IMR-90 (cell line): ENCODE measurements at regions not wholly inside any gene's neighbourhood (a gene's known extent, or its start where the extent isn't known, plus 50 kb on each side); places are given as distances from the start of the nearest gene placed in this dataset.

Experiments
- ATAC-seq: fragments of 200-7000 bp; cut with Tn5 transposase; 2 replicates; pipeline ENCODE4 v1.9.1; 2020; ENCODE audit warnings: low read depth, mild to moderate bottlenecking, moderate library complexity
- BruUV-seq: library from RNA; stranded (reverse); fragments of 400-500 nt; replicated peaks from 2 replicates; lab custom pipeline; 2021; lab: Mats Ljungman, UMichigan
- CTCF ChIA-PET: fragments of 300-600 bp; formaldehyde crosslinking; extraction: SDS; loops from one replicate; lab custom pipeline; 2021; ENCODE audit warnings: antibody characterized with exemption; lab: Yijun Ruan, JAX
- POLR2A ChIA-PET: fragments of 300-600 bp; sonication (Branson Sonifier 250); formaldehyde crosslinking; loops from one replicate; lab custom pipeline; 2022; ENCODE audit warnings: antibody characterized with exemption; ENCODE audit not compliant: unreplicated experiment; lab: Charles Lee
- DNase-seq: peaks from one replicate; pipeline ENCODE4 v3.0.0; 2013
- H2AFZ ChIP-seq: replicated peaks from 2 replicates; pipeline ENCODE3; 2013; ENCODE audit warnings: low read length, mild to moderate bottlenecking; ENCODE audit not compliant: poor library complexity
- H2AK5ac ChIP-seq: 2 replicates; pipeline ENCODE4 v1.6.1; 2013; ENCODE audit warnings: low read depth, low read length, inconsistent platforms
- H2AK9ac ChIP-seq: replicated peaks from 2 replicates; pipeline ENCODE3; 2013; ENCODE audit warnings: mild to moderate bottlenecking, low read depth, low read length, moderate library complexity; ENCODE audit not compliant: poor library complexity
- H2BK120ac ChIP-seq: 2 replicates; pipeline ENCODE4 v1.6.1; 2013; ENCODE audit warnings: low read depth, low read length, inconsistent platforms
- H2BK15ac ChIP-seq: 3 replicates; pipeline ENCODE4 v1.6.1; 2013; ENCODE audit warnings: low read depth, low read length, inconsistent platforms
- H2BK20ac ChIP-seq: 2 replicates; pipeline ENCODE4 v1.6.1; 2013; ENCODE audit warnings: low read depth, mild to moderate bottlenecking, inconsistent platforms, low read length, moderate library complexity
- H2BK5ac ChIP-seq: 2 replicates; pipeline ENCODE4 v1.6.1; 2013; ENCODE audit warnings: mild to moderate bottlenecking, low read depth, low read length, inconsistent platforms; ENCODE audit not compliant: poor library complexity, severe bottlenecking
- H3K14ac ChIP-seq: replicated peaks from 2 replicates; pipeline ENCODE4 v1.6.1; 2013; ENCODE audit warnings: low read depth, low read length, inconsistent platforms
- H3K18ac ChIP-seq: 2 replicates; pipeline ENCODE4 v1.6.1; 2013; ENCODE audit warnings: low read depth, low read length, control low read depth
- H3K23ac ChIP-seq: 2 replicates; pipeline ENCODE4 v1.6.1; 2013; ENCODE audit warnings: low read depth, low read length, inconsistent platforms
- H3K27ac ChIP-seq: 2 replicates; pipeline ENCODE4 v1.5.1; 2013; ENCODE audit warnings: mild to moderate bottlenecking, control low read depth, low read length; ENCODE audit not compliant: insufficient read depth
- H3K27me3 ChIP-seq: 2 replicates; pipeline ENCODE4 v1.6.1; 2013; ENCODE audit warnings: low read length; ENCODE audit not compliant: control insufficient read depth, insufficient read depth
- H3K36me3 ChIP-seq: 2 replicates; pipeline ENCODE4 v1.6.1; 2013; ENCODE audit warnings: low read length, mixed read lengths; ENCODE audit not compliant: control insufficient read depth, insufficient read depth
- H3K4ac ChIP-seq: 2 replicates; pipeline ENCODE4 v1.6.1; 2013; ENCODE audit warnings: low read depth, low read length, inconsistent platforms
- H3K4me1 ChIP-seq: 2 replicates; pipeline ENCODE4 v1.6.1; 2013; ENCODE audit warnings: low read length, mixed read lengths; ENCODE audit not compliant: control insufficient read depth, insufficient read depth
- H3K4me2 ChIP-seq: 2 replicates; pipeline ENCODE4 v1.6.1; 2013; ENCODE audit warnings: low read depth, mild to moderate bottlenecking, control low read depth, low read length, moderate library complexity
- H3K4me3 ChIP-seq: 2 replicates; pipeline ENCODE4 v1.5.1; 2013; ENCODE audit warnings: low read depth, mild to moderate bottlenecking, control low read depth, low read length, moderate library complexity; ENCODE audit not compliant: insufficient read depth
- H3K56ac ChIP-seq: 2 replicates; pipeline ENCODE4 v1.6.1; 2013; ENCODE audit warnings: low read length, inconsistent platforms; ENCODE audit not compliant: insufficient read depth; ENCODE audit errors: extremely low read depth
- H3K79me1 ChIP-seq, 2 experiments: 2 replicates each; pipeline ENCODE4 v1.6.1; 2013; ENCODE audit warnings: low read length in 2 of 2, inconsistent platforms in 1 of 2, low read depth in 1 of 2
- H3K9ac ChIP-seq: 2 replicates; pipeline ENCODE4 v1.6.1; 2013; ENCODE audit warnings: low read depth, low read length, control low read depth
- H3K9me1 ChIP-seq: 2 replicates; pipeline ENCODE4 v1.6.1; 2013; ENCODE audit warnings: low read length, inconsistent platforms; ENCODE audit not compliant: insufficient read depth
- H3K9me3 ChIP-seq: 2 replicates; pipeline ENCODE4 v1.6.1; 2013; ENCODE audit warnings: low read length; ENCODE audit not compliant: control insufficient read depth, insufficient read depth
- H4K20me1 ChIP-seq: 2 replicates; pipeline ENCODE4 v1.6.1; 2013; ENCODE audit warnings: low read length, inconsistent platforms; ENCODE audit not compliant: insufficient read depth
- H4K5ac ChIP-seq: 2 replicates; pipeline ENCODE4 v1.6.1; 2013; ENCODE audit warnings: mild to moderate bottlenecking, low read depth, low read length, control low read depth
- H4K8ac ChIP-seq, 2 experiments: 2 replicates each; pipeline ENCODE4 v1.6.1; 2013; ENCODE audit warnings: low read depth in 2 of 2, low read length in 2 of 2, control low read depth in 1 of 2, inconsistent platforms in 1 of 2
- H4K91ac ChIP-seq: 2 replicates; pipeline ENCODE4 v1.6.1; 2013; ENCODE audit warnings: low read depth, low read length, inconsistent platforms; ENCODE audit not compliant: insufficient read depth
- CEBPB ChIP-seq: IDR thresholded peaks from 2 replicates; pipeline ENCODE4 v1.6.1; 2012; ENCODE audit warnings: low read depth, low read length, improper control_type of control experiment
- CHD1 ChIP-seq: IDR thresholded peaks from 2 replicates; pipeline ENCODE4 v1.6.1; 2012; ENCODE audit warnings: low read depth, low read length, improper control_type of control experiment
- FOS ChIP-seq: fragments of 150-350 bp; IDR thresholded peaks from 2 replicates; pipeline ENCODE4 v1.6.1; 2016; ENCODE audit warnings: low read depth, low read length
- MAFK ChIP-seq: IDR thresholded peaks from 2 replicates; pipeline ENCODE4 v1.6.1; 2012; ENCODE audit warnings: low read depth, low read length, improper control_type of control experiment
- MAZ ChIP-seq: IDR thresholded peaks from 2 replicates; pipeline ENCODE4 v1.6.1; 2012; ENCODE audit warnings: low read depth, mild to moderate bottlenecking, low read length, improper control_type of control experiment, moderate library complexity, borderline replicate concordance
- MXI1 ChIP-seq: IDR thresholded peaks from 2 replicates; pipeline ENCODE4 v1.6.1; 2012; ENCODE audit warnings: low read depth, mild to moderate bottlenecking, low read length, moderate library complexity, borderline replicate concordance
- NFE2L2 ChIP-seq: fragments of 150-350 bp; IDR thresholded peaks from 2 replicates; pipeline ENCODE4 v1.6.1; 2016; ENCODE audit warnings: low read depth, mild to moderate bottlenecking, low read length
- POLR2A ChIP-seq: IDR thresholded peaks from 2 replicates; pipeline ENCODE4 v1.6.1; 2012; ENCODE audit warnings: mild to moderate bottlenecking, low read depth, low read length
- RAD21 ChIP-seq: IDR thresholded peaks from 2 replicates; pipeline ENCODE4 v1.6.1; 2012; ENCODE audit warnings: low read length, improper control_type of control experiment
- RCOR1 ChIP-seq: IDR thresholded peaks from 2 replicates; pipeline ENCODE4 v1.6.1; 2012; ENCODE audit warnings: mild to moderate bottlenecking, low read length, improper control_type of control experiment; ENCODE audit not compliant: insufficient replicate concordance
- SMC3 ChIP-seq: fragments of 150-350 bp; IDR thresholded peaks from 2 replicates; pipeline ENCODE4 v1.6.1; 2016; ENCODE audit warnings: low read depth, mild to moderate bottlenecking, antibody characterized with exemption, low read length, moderate library complexity
- USF2 ChIP-seq: fragments of 150-350 bp; IDR thresholded peaks from 2 replicates; pipeline ENCODE4 v1.6.1; 2017; ENCODE audit warnings: mild to moderate bottlenecking, antibody characterized with exemption, low read length, low read depth
- WGBS, 2 experiments: methylation state at CpG; one replicate each; pipeline versions ENCODE4 v1.1.5 to v1.1.7; 2013; ENCODE audit warnings: missing lambda C conversion rate in 2 of 2; ENCODE audit not compliant: insufficient read length in 1 of 2; ENCODE audit errors: extremely low coverage in 2 of 2; 5-methylcytosine and 5-hydroxymethylcytosine counted together
- dilution Hi-C: fragments of 300-500 bp; cut with HindIII; formaldehyde crosslinking; loops from one replicate; pipeline ENCODE4 v1.14.3; 2018; ENCODE audit warnings: low sequenced_read_pairs; ENCODE audit not compliant: unreplicated experiment
- in situ Hi-C: fragments of 300-500 bp; cut with MboI; formaldehyde crosslinking; loops from 3 replicates; pipeline ENCODE4 v1.14.3; 2019; ENCODE audit warnings: low sequenced_read_pairs, inconsistent platforms, mixed read lengths
- intact Hi-C: fragments of 100-400 bp; cut with micrococcal nuclease; formaldehyde crosslinking; loops from 2 replicates; pipeline ENCODE4 v1.10.0; 2022
- TF ChIP-seq, protein P1 (sequence below): fragments of 150-350 bp; IDR thresholded peaks from 2 replicates; pipeline ENCODE4 v1.6.1; 2016; ENCODE audit warnings: low read depth, mild to moderate bottlenecking, low read length, moderate library complexity, borderline replicate concordance
- TF ChIP-seq, protein P2 (sequence below): conservative IDR thresholded peaks from 2 replicates; pipeline ENCODE4 v1.5.1; 2012; ENCODE audit warnings: mild to moderate bottlenecking, low read depth, low read length, improper control_type of control experiment

- no peak overlapping the region for H3K23ac ChIP-seq
- no peak overlapping the region for H2AFZ ChIP-seq
- no peaks in the 10 kb centered on the region for H3K27me3 ChIP-seq
- H3K4ac ChIP-seq: no peak overlapping the region
- DNase-seq (no peak), ATAC-seq (no peak)
- no peak overlapping the region for H4K5ac ChIP-seq
- no peak overlapping the region for H3K56ac ChIP-seq
- no peak overlapping the region for H3K4me2 ChIP-seq
- WGBS, 2 experiments: no CpG with 5 or more reads among the region's 7 CpGs
- H3K4me3 ChIP-seq: no peak overlapping the region
- no peak overlapping the region for H3K18ac ChIP-seq
- H4K91ac ChIP-seq: no peak overlapping the region
- intact Hi-C loops: no loop called here
- no peaks in the 10 kb centered on the region for H3K9me1 ChIP-seq
- H2AK9ac ChIP-seq: no peak overlapping the region
- ChIA-PET POLR2A (no interaction called here), CTCF (no interaction called here)
- no peaks in the 10 kb centered on the region for H3K4me1 ChIP-seq
- no peak overlapping the region for H2BK20ac ChIP-seq
- no peak overlapping the region for H3K9ac ChIP-seq
- no peaks in the 10 kb centered on the region for H3K79me1 ChIP-seq
- in situ Hi-C loops: no loop called here
- H3K14ac ChIP-seq: no peak overlapping the region
- H2BK120ac ChIP-seq: no peak overlapping the region
- H2BK15ac ChIP-seq: no peak overlapping the region
- no TSS peak for BruUV-seq
- H3K27ac ChIP-seq: no peak overlapping the region
- peaks cover 33% of the 10 kb centered on the region for H3K9me3 ChIP-seq
- H3K36me3 ChIP-seq: no peaks in the 10 kb centered on the region
- H4K8ac ChIP-seq: no peak overlapping the region
- no peak overlapping the region for H2AK5ac ChIP-seq
- dilution Hi-C loops: no loop called here
- no peak overlapping the region for H2BK5ac ChIP-seq
- TF ChIP-seq CEBPB (no peak), RCOR1 (no peak), MXI1 (no peak), MAZ (no peak), POLR2A (no peak), NFE2L2 (no peak), RAD21 (no peak), USF2 (no peak), SMC3 (no peak), CHD1 (no peak), MAFK (no peak), FOS (no peak)
- TF ChIP-seq, protein P1, sequence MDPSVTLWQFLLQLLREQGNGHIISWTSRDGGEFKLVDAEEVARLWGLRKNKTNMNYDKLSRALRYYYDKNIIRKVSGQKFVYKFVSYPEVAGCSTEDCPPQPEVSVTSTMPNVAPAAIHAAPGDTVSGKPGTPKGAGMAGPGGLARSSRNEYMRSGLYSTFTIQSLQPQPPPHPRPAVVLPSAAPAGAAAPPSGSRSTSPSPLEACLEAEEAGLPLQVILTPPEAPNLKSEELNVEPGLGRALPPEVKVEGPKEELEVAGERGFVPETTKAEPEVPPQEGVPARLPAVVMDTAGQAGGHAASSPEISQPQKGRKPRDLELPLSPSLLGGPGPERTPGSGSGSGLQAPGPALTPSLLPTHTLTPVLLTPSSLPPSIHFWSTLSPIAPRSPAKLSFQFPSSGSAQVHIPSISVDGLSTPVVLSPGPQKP: no peak
- TF ChIP-seq, protein P2, sequence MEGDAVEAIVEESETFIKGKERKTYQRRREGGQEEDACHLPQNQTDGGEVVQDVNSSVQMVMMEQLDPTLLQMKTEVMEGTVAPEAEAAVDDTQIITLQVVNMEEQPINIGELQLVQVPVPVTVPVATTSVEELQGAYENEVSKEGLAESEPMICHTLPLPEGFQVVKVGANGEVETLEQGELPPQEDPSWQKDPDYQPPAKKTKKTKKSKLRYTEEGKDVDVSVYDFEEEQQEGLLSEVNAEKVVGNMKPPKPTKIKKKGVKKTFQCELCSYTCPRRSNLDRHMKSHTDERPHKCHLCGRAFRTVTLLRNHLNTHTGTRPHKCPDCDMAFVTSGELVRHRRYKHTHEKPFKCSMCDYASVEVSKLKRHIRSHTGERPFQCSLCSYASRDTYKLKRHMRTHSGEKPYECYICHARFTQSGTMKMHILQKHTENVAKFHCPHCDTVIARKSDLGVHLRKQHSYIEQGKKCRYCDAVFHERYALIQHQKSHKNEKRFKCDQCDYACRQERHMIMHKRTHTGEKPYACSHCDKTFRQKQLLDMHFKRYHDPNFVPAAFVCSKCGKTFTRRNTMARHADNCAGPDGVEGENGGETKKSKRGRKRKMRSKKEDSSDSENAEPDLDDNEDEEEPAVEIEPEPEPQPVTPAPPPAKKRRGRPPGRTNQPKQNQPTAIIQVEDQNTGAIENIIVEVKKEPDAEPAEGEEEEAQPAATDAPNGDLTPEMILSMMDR: no peak
- H4K20me1 ChIP-seq: no peaks in the 10 kb centered on the region
These were observed 288.1 kb upstream of the B3GAT1 start for GRCh38 chr11:134700101-134700640.
